ENCODE measurements at regions not wholly inside any gene's neighbourhood (a gene's known extent, or its start where the extent isn't known, plus 50 kb on each side); places are given as distances from the start of the nearest gene placed in this dataset.

GRCh38 chr2:116949249-116949648, 865.2 kb upstream of the DDX18 start:
- TF ChIP-seq CTCF (conservative IDR thresholded peaks at IDR 0.05; ENCODE audit: low read length) (no peak), EZH2phosphoT487 (IDR thresholded peaks at IDR 0.05; ENCODE audit: borderline replicate concordance, low read depth, low read length) (no peak)
